GM19324 (cell line): ENCODE measurements at regions not wholly inside any gene's neighbourhood (a gene's known extent, or its start where the extent isn't known, plus 50 kb on each side); places are given as distances from the start of the nearest gene placed in this dataset.

Experiments
- ATAC-seq: cut with Tn5 transposase; IDR thresholded peaks from one replicate; pipeline ENCODE4 v1.9.1; 2021; ENCODE audit warnings: mild to moderate bottlenecking, moderate library complexity; ENCODE audit not compliant: unreplicated experiment, low FRiP score

GRCh38 chr11:108994887-108995286 lies 330.0 kb downstream of the DDX10 start:
- ATAC-seq, result no peak

- ATAC-seq, result no peak
These were observed 333.0 kb downstream of the DDX10 start for GRCh38 chr11:108997826-108998225.

- ATAC-seq, result no peak
These were observed 335.7 kb downstream of the DDX10 start for GRCh38 chr11:109000531-109000930.

- no peak for ATAC-seq
These were observed 336.7 kb downstream of the DDX10 start for GRCh38 chr11:109001585-109001984.

- no peak for ATAC-seq
These were observed 348.1 kb downstream of the DDX10 start for GRCh38 chr11:109012991-109013390.

GRCh38 chr11:109015283-109015682 lies 350.4 kb downstream of the DDX10 start:
- ATAC-seq, result no peak

GRCh38 chr11:109016724-109017123 lies 351.9 kb downstream of the DDX10 start:
- ATAC-seq, result no peak

- no peak for ATAC-seq
These were observed 352.6 kb downstream of the DDX10 start for GRCh38 chr11:109017489-109017888.

- ATAC-seq, result no peak
These were observed 353.8 kb downstream of the DDX10 start for GRCh38 chr11:109018639-109019038.

- no peak for ATAC-seq
These were observed 354.6 kb downstream of the DDX10 start for GRCh38 chr11:109019342-109019936.

GRCh38 chr11:109023036-109023435 lies 358.2 kb downstream of the DDX10 start:
- no peak for ATAC-seq

- no peak for ATAC-seq
These were observed 362.1 kb downstream of the DDX10 start for GRCh38 chr11:109026891-109027489.

- no peak for ATAC-seq
These were observed 363.0 kb downstream of the DDX10 start for GRCh38 chr11:109027851-109028250.

GRCh38 chr11:109029927-109030326 lies 365.1 kb downstream of the DDX10 start:
- no peak for ATAC-seq

- ATAC-seq, result no peak
These were observed 368.9 kb downstream of the DDX10 start for GRCh38 chr11:109033627-109034338.

GRCh38 chr11:109034339-109034696 lies 369.4 kb downstream of the DDX10 start:
- ATAC-seq, result no peak

GRCh38 chr11:109035284-109035683 lies 370.4 kb downstream of the DDX10 start:
- ATAC-seq, result no peak

- no peak for ATAC-seq
These were observed 371.1 kb downstream of the DDX10 start for GRCh38 chr11:109036011-109036410.

- no peak for ATAC-seq
These were observed 373.2 kb downstream of the DDX10 start for GRCh38 chr11:109037856-109038780.

- no peak for ATAC-seq
These were observed 374.7 kb downstream of the DDX10 start for GRCh38 chr11:109039611-109040010.

- no peak for ATAC-seq
These were observed 375.4 kb downstream of the DDX10 start for GRCh38 chr11:109040303-109040702.
